LoVo (cell line): ENCODE measurements at regions not wholly inside any gene's neighbourhood (a gene's known extent, or its start where the extent isn't known, plus 50 kb on each side); places are given as distances from the start of the nearest gene placed in this dataset.
"Not testable (repeated sequence)": the region's sequence is repeated elsewhere in the genome, so short reads cannot be mapped to it uniquely, and the experiment has no call there.

Experiments
- DNase-seq: peaks from one replicate; pipeline ENCODE4 v3.0.0-alpha.2; 2016; ENCODE audit warnings: low spot score

DNA sequence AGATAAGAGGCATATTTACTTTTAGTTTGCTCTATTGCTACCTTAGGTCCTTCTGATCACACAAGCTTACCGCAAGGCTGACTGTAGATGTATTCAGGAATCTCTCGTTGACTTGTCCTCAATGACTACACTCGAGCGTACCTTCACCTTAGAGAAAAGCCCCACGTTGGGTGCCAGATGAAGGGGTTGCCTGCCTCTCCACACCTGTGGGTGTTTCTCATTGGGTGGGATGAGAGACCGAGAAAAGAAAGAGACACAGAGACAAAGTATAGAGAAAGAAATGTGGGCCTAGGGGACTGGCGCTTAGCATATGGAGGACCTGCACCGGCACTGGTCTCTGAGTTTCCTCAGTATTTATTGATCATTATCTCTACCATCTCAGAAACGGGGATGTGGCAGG lies 51.8 kb downstream of the ASCL4 start:
- no peak for DNase-seq

GRCh38 chr12:107829271-107829670 lies 54.8 kb downstream of the ASCL4 start:
- DNase-seq, result no peak

DNA sequence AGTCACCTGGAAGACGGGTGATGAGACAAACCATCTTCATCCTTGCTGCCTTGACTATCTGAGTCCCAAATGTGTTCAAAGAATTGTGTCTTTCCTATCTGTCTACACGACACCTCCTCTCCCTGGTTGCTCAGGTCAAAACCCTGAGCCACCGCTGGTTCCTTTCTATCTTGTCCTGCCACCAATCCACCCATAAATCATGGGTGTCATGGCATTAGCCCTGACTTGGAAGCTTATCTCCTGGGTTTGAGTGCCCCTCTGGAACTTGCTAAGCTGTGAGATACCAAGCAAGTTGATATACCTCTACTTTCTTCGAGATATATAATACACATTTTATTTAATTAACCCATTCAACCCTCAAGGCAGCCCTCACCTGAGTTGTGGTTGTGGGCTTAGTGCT lies 57.9 kb downstream of the ASCL4 start:
- no peak for DNase-seq

- no peak for DNase-seq
Observed at GRCh38 chr12:107840186-107840585, 65.7 kb downstream of the ASCL4 start.

DNA sequence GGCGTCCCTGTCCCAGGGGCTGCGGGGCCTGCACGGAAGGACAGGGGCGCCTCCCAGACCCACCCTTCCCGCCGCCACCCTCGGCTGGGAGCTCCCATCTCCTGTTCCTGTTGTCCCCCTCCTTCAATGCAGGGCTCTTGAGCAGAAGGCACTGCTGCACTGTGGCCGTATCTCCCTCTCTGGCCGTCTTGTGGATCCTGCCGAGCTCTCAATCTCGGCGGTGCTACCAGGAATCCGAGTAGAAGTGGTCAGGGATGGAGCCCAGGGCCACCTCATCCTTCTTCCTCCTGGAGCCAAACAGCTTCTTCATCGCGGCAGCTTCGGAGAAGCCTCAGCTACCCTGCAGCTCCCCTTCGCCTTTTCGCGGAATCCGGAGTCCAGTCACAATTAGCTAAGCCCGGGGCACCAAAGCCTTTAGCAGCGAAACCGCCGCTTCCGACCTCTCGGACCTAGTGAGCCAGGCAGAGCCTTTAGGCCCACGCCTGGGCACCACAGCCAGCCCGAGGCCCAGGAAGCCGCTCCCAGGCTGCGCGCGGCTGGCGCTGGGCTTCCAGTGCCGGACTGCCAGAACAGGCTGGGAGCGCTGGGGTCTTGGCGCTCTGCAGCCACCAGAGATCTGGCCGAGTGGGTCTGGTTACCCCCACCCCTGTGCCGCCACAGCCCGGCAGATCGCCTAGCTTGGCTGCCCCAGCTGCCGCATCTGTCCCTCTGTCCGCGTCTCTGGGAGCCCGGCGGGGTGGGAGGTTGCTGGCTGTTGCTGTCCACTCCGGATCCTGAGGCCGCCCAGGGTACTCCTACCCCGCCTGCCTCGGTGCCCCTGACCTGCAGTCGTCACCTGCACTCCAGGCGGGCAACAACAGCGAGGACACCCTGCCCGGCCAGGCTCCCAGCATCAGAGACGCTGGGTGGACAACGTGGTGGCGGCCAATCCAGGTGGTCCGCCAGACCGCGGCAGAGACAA lies 69.1 kb downstream of the ASCL4 start:
- no peak for DNase-seq

DNA sequence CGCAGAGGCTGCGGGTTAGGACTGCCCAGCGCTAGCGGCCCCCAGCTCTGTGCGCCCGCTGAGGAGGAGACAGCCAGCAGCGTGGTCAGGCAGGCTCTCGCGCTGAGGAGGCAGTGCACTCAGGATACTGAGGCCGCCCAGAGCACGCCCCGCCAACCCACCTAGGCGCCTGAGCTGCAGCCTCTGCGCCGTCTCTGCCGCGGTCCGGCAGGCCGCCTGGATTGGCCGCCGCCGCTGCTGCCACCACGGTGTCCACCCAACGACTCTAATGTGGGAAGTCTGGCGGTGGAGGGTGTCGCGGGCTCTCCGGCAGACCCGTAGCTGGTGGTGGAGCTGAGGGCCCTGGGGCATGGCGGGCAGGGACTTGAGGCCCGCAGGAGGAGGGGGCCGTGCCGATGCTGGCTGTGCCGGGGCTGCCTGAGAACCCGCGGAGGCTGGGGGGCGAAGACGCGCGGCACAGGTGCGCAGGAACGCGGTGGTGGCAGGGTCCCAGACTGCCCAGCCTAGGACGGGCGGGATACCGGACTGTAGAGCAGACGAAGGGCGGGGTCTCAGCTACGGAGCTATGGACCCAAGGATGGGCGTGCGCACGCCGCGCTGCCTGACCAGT lies 69.9 kb downstream of the ASCL4 start:
- no peak for DNase-seq

- no peak for DNase-seq
Observed at GRCh38 chr12:107845226-107845979, 70.9 kb downstream of the ASCL4 start.

GRCh38 chr12:107845980-107846659 lies 71.6 kb downstream of the ASCL4 start:
- no peak for DNase-seq

DNA sequence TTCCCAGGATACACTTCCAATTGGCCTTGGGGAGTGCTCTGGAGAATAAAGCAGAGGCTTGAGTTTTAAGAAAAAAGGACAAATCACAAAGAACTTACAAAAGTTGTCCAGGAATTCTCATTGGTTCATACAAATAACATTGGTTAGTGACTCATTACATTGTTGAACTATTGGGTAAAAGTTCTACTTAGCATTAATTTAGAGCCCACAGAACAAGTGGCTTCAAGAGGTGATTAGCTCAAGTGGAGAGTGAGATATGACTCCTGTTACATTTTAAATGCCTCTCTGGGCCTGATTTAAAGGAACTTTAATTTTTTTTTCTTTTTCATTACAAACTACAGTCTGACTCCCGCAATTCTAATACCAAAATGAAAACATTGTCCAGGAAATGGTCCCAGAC lies 72.9 kb downstream of the ASCL4 start:
- no peak for DNase-seq

DNA sequence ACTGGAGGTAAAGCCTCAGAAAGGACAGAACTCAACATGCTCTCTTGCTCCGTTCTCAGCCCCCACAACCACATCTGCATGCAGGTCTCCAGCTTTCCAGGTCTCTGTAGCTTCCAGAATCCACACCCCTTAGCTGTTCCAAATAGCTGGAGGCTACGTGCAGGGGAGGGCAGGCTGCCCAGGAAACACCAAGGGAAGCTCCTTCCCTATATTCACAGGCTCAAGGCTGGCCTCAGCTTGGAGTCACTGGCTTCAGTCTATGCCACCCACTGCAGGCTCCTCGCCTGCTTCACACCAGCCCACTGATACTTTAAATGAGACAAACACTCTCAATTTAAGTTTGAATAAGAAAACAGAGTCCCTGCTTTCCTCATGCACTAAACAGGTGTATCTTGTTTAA lies 73.3 kb downstream of the ASCL4 start:
- DNase-seq, result no peak

DNA sequence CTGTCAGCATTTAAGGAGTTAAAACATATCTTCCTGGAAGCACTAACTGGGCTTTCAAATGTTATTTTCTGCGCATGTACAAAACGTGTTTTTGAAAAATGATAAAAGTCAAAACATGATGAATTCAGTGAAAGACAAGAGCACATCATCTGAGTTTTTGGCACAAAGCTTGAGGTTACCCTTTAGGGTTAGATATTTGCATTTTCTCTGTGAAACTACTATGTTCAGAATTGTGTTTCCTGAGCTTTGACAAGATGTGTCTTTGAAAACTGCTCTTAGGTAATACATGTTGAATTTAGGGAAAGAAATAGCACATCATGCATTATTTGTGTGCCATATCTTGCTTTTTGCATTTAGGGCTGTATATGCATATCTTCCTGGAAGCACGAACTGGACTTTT lies 79.0 kb downstream of the ASCL4 start:
- DNase-seq, result no peak

- DNase-seq, result no peak
Observed at GRCh38 chr12:107855471-107855870, 81.0 kb downstream of the ASCL4 start.

DNA sequence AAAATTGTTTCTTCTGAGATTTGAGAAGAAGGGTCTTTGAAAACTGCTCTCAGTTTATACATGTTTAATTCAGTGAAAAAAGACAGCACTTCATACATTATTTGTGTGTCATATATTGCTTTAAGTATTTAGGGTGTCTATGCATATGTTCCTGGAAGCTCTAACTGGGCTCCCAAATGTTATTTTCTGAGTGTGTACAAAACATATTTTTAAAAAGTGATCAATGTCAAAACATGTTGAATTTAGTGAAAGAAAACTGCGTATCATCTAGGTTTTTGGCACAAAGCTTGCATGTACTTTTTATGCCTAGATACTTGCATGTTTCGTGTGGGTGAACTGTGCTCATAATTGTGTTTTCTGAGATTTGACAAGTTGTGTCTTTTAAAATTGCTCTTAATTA lies 81.6 kb downstream of the ASCL4 start:
- DNase-seq, result no peak

GRCh38 chr12:107857191-107857590 lies 82.7 kb downstream of the ASCL4 start:
- no peak for DNase-seq

GRCh38 chr12:107859367-107859766 lies 84.9 kb downstream of the ASCL4 start:
- DNase-seq, result no peak

DNA sequence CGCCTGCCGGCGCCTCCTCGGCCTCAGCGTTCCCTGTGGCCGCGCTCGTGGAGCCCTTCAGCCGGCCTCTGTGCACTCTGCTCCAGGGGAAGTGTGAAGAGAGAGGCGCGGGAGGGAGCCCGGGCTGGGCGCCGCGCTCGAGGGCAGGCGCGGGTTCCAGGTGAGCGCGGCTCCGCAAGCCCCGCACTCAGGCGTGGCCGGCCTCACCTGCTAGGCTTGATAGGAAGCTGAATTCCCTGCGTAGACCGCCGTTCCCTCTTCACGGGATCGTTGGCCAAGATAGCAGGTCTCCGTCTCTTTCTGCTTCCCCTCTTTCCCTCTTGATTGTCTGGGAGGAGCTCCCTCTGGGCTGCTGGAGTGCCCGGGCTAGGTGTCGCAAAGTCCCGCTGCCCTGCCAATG lies 89.7 kb downstream of the ASCL4 start:
- DNase-seq, result no peak

GRCh38 chr12:107864727-107865126 lies 90.2 kb downstream of the ASCL4 start:
- DNase-seq, result not testable (repeated sequence)

GRCh38 chr12:107873223-107873622 lies 98.7 kb downstream of the ASCL4 start:
- no peak for DNase-seq

- DNase-seq, result no peak
Observed at GRCh38 chr12:107875786-107876185, 101.3 kb downstream of the ASCL4 start.

DNA sequence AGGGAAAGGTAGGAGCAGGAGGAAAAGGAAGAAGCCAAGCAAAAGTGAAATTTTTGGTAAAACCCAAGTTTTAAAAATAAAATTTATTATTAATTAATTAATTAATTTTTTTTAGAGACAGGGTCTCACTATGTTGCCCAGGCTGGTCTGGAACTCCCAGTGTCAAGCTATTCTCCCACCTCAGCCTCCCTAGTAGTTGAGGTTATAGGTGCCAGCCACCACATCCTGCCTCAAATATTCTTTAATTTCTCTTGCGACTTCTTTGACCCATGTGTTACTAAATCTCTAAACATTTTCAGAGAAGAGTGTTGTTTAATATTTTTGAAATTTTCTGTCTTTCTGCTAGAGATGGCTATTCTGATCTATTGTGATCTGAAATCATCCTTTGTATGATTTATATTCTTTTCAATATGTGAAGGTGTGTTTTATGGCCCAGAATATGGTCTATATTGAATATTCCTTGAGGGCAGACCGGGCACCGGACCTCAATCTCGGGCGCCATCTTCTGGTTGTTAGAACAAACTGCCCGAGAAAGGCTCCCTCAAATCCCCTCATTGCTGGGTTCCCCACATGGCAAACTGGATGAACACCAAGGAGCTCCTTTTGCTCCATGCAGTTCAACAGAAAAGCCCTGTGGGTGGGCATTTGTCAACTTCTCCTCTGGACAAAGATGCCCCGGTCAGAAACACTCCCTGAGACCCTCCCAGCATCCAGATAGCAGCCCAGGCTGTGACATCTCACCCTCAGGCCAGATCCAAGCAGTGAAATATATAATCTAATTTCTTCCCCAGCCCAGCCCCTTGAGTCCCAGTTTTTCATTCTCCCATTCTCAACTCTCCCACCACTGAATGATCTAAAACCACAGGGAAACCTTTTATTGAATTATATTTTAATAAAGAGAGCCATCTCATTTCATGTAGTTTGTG lies 110.5 kb downstream of the ASCL4 start:
- peak; percentile 71 for DNase-seq

DNA sequence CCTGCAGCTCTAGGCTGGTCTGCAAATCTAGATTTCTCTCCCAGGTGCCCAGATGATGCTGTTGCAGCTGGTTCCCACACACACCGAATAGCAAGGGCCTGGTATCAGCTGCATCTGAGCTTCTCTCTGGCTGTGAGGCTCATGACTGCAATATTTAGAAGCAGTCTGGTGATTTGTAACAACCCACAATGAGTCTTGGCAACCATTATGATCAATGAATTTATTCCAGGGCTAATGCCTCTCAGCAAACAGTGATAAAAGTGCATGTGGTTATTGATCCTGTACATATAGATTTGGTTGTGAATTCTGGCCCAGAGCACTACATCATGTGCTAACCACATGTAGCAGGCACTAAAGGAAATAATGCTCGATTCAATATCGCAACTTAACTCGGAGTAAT lies 114.3 kb downstream of the ASCL4 start:
- DNase-seq, result no peak
